AG04450 (cell line): ENCODE measurements at regions not wholly inside any gene's neighbourhood (a gene's known extent, or its start where the extent isn't known, plus 50 kb on each side); places are given as distances from the start of the nearest gene placed in this dataset.

Experiments
- CTCF ChIA-PET: fragments of 300-600, 350-600 bp; formaldehyde crosslinking; extraction: SDS; loops from one replicate; lab custom pipeline; 2022; ENCODE audit warnings: antibody characterized with exemption, inconsistent platforms; lab: Charles Lee
- POLR2A ChIA-PET: fragments of 350-600 bp; formaldehyde crosslinking; extraction: SDS; loops from one replicate; lab custom pipeline; 2021; ENCODE audit warnings: antibody characterized with exemption, inconsistent platforms; lab: Yijun Ruan, JAX
- DNase-seq: peaks from one replicate; pipeline ENCODE4 v3.0.0-alpha.2; 2011; ENCODE audit warnings: low read depth, low spot score
- H3K27ac ChIP-seq: one replicate; pipeline ENCODE4 v1.5.1; 2012; ENCODE audit warnings: low read depth, low read length, control low read depth
- H3K27me3 ChIP-seq: one replicate; pipeline ENCODE4 v1.6.0; 2012; ENCODE audit warnings: low read length; ENCODE audit not compliant: control insufficient read depth, insufficient read depth
- H3K4me3 ChIP-seq: 2 replicates; pipeline ENCODE4 v1.5.1; 2011; ENCODE audit warnings: mild to moderate bottlenecking, low read depth, low read length, control low read depth
- H3K9me3 ChIP-seq: 2 replicates; pipeline ENCODE4 v1.5.1; 2012; ENCODE audit warnings: low read length; ENCODE audit not compliant: control insufficient read depth, insufficient read depth
- CTCF ChIP-seq: IDR thresholded peaks from 2 replicates; pipeline ENCODE4 v1.5.1; 2011; ENCODE audit warnings: low read depth, low read length, control low read depth, inconsistent platforms

- no peak for DNase-seq
- POLR2A ChIA-PET: no interaction called here
These were observed 465.1 kb upstream of the SLC10A2 start for GRCh38 chr13:103531278-103531677.

GRCh38 chr13:103528437-103528836 lies 462.2 kb upstream of the SLC10A2 start:
- Histone ChIP-seq H3K27me3 (no peaks in the 10 kb centered on the region), H3K4me3 (no peak overlapping the region), H3K27ac (no peak overlapping the region), H3K9me3 (peaks cover 5% of the 10 kb centered on the region; the same call in 1 of the 2 replicates)
- ChIA-PET CTCF (no interaction called here), POLR2A (no interaction called here)
- TF ChIP-seq CTCF: no peak
- DNase-seq: no peak

More at GRCh38 chr13:103531278-103531677, 465.1 kb upstream of the SLC10A2 start:
- Histone ChIP-seq H3K27me3 (no peaks in the 10 kb centered on the region), H3K27ac (no peak overlapping the region), H3K9me3 (peaks cover 11% of the 10 kb centered on the region; the same call in 1 of the 2 replicates), H3K4me3 (no peak overlapping the region)
- TF ChIP-seq CTCF: no peak
- CTCF ChIA-PET: no interaction called here

DNA sequence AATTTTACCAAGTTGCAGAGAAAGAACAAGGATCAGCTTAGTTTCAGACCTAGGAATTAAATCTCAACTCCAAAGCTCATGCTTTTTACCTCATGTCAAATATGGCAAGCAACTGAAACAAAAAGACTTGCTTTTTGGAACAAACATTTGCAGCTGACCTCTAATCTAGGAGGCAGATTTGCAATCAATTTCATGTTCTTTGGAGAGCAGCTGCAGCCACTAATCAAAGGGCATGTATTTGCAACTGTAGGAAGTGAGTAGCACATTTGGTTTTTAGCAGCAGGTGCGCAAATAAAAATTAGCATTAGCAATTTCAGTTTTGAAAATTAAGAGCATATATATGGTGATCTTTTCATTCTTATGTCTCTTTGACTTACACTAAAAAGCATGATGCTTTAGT lies 459.3 kb upstream of the SLC10A2 start:
- ChIA-PET CTCF (no interaction called here), POLR2A (no interaction called here)
- no peak for DNase-seq
- no peaks in the 10 kb centered on the region for H3K27me3 ChIP-seq
- TF ChIP-seq CTCF: no peak
- H3K4me3 ChIP-seq: no peak overlapping the region
- no peak overlapping the region for H3K27ac ChIP-seq
- peaks cover 2% of the 10 kb centered on the region; the same call in 1 of the 2 replicates for H3K9me3 ChIP-seq

DNA sequence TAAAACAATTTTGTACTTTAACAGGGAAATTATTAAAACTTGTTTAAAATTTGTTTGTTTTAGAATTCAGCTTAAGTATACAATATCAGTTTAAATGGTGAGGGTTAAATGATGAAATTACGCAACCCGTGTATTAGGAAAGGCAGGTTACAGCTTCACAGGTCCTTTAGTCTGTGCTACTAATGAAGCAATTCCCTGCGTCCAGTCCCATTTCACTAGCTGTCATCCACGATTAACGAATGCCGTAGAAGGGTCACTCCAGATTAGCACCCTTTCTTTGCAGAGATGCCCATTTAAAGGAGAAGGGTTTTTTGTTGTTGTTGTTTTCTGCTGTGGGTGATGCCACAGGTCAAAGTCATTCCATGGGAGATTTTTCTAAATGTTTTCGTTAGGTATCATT lies 457.6 kb upstream of the SLC10A2 start:
- no peak for DNase-seq
- Histone ChIP-seq H3K9me3 (peaks cover 6% of the 10 kb centered on the region), H3K4me3 (no peak overlapping the region), H3K27ac (no peak overlapping the region), H3K27me3 (no peaks in the 10 kb centered on the region)
- CTCF ChIA-PET: no interaction called here
- TF ChIP-seq CTCF: no peak
- POLR2A ChIA-PET: no interaction called here

DNA sequence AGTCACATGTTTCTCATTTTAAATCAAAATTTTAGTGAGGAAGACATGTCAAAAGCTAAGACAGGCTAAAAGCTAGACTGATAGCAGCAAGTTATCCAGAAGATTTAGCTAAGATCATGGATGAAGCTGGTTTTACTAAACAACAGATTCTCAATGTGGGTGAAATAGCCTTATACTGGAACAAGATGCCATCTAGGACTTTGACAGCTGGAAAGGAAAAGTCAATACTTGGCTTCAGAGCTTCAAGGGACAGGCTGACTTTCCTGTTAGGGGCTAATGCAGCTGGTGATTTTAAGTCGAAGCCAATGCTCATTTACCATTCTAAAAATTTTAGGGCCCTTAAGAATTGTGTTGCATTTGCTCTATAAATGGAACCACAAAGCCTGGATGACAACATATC lies 455.3 kb upstream of the SLC10A2 start:
- peaks cover 6% of the 10 kb centered on the region for H3K9me3 ChIP-seq
- ChIA-PET CTCF (no interaction called here), POLR2A (no interaction called here)
- no peak overlapping the region for H3K27ac ChIP-seq
- no peak for TF ChIP-seq CTCF
- no peak overlapping the region for H3K4me3 ChIP-seq
- no peaks in the 10 kb centered on the region for H3K27me3 ChIP-seq
- DNase-seq: no peak
